ENCODE measurements at regions not wholly inside any gene's neighbourhood (a gene's known extent, or its start where the extent isn't known, plus 50 kb on each side); places are given as distances from the start of the nearest gene placed in this dataset.

DNA sequence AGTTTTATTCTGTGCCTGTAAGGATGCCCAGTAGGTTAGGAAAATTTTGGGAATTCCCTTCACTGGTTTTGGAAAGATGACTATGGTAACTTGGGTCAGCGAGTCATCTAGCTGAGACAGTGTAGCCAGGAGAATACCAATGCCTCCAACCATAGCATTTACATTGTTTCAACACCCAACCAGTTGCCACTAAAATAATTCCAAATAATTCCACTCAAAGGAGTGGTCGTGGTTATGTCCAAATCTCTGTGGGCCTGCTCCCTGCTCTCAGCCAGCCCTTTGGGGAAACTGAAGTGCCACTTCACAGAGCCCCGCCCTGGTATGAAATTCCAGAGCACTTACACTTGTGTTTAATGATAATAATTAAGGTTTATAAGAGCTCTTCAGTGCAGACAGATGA, 310.5 kb downstream of the PLK2 start:
- Histone ChIP-seq H3K27me3 (no peaks in the 10 kb centered on the region), H3K27ac (no peak overlapping the region), H3K9me2 (replicated peaks; ENCODE audit: insufficient read depth) (no peaks in the 10 kb centered on the region), H3K4me2 (no peak overlapping the region), H3K4me3 (no peak overlapping the region), H3K36me3 (replicated peaks; ENCODE audit: insufficient read depth, low read depth) (no peaks in the 10 kb centered on the region), H3K9me3 (ENCODE audit: low read depth) (no peaks in the 10 kb centered on the region), H2AFZ (no peak overlapping the region), H4K20me1 (ENCODE audit: insufficient read depth, poor library complexity, severe bottlenecking) (no peaks in the 10 kb centered on the region), H3K79me2 (no peaks in the 10 kb centered on the region), H3K4me1 (ENCODE audit: insufficient read depth) (no peaks in the 10 kb centered on the region)
- 84% methylated on average over 3 of the region's 3 CpGs for WGBS (ENCODE audit: low lambda C conversion rate, missing lambda C conversion rate)
- DNase-seq (ENCODE audit: low spot score), result no peak
- TF ChIP-seq EZH2 (IDR thresholded peaks at IDR 0.05; ENCODE audit: borderline replicate concordance) (no peak), EZH2phosphoT487 (IDR thresholded peaks at IDR 0.05; ENCODE audit: low read depth, severe bottlenecking, unreplicated experiment) (no peak)
- TF ChIP-seq, protein P1, sequence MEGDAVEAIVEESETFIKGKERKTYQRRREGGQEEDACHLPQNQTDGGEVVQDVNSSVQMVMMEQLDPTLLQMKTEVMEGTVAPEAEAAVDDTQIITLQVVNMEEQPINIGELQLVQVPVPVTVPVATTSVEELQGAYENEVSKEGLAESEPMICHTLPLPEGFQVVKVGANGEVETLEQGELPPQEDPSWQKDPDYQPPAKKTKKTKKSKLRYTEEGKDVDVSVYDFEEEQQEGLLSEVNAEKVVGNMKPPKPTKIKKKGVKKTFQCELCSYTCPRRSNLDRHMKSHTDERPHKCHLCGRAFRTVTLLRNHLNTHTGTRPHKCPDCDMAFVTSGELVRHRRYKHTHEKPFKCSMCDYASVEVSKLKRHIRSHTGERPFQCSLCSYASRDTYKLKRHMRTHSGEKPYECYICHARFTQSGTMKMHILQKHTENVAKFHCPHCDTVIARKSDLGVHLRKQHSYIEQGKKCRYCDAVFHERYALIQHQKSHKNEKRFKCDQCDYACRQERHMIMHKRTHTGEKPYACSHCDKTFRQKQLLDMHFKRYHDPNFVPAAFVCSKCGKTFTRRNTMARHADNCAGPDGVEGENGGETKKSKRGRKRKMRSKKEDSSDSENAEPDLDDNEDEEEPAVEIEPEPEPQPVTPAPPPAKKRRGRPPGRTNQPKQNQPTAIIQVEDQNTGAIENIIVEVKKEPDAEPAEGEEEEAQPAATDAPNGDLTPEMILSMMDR (IDR thresholded peaks at IDR 0.05; ENCODE audit: poor library complexity), result no peak

DNA sequence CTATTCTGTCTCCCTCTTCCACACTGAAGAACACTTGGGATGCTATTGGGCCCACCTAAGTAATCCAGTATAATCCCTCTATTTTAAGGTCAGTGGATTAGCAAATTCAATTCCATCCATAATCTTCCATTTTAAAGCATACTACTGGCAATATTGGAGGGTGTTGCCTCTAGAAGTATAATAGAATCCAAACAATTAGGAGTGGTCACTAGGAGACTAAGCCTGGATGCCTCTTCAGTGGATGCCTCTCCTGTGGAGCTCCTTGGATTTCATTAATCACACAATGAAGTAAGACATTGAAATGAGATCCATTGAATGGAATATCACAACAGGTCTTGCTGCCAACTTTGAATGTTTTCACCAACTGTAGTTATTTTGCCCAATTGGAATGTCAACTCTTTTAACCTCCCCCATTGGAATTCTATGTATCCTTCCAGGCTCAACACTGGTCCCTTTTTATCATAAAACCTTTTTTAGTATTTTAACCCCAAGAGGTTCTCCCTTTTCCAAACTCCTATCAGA, 311.6 kb downstream of the PLK2 start:
- no peak for TF ChIP-seq EZH2 (IDR thresholded peaks at IDR 0.05; ENCODE audit: borderline replicate concordance)
- Histone ChIP-seq H3K36me3 (replicated peaks; ENCODE audit: insufficient read depth, low read depth) (no peaks in the 10 kb centered on the region), H3K79me2 (no peaks in the 10 kb centered on the region), H3K4me2 (no peak overlapping the region), H3K9me3 (ENCODE audit: low read depth) (no peaks in the 10 kb centered on the region), H3K9me2 (replicated peaks; ENCODE audit: insufficient read depth) (no peaks in the 10 kb centered on the region), H3K4me1 (ENCODE audit: insufficient read depth) (no peaks in the 10 kb centered on the region), H4K20me1 (ENCODE audit: insufficient read depth, poor library complexity, severe bottlenecking) (no peaks in the 10 kb centered on the region), H3K27me3 (no peaks in the 10 kb centered on the region), H3K4me3 (no peak overlapping the region), H2AFZ (no peak overlapping the region), H3K27ac (no peak overlapping the region)
- no peak for DNase-seq (ENCODE audit: low spot score)

DNA sequence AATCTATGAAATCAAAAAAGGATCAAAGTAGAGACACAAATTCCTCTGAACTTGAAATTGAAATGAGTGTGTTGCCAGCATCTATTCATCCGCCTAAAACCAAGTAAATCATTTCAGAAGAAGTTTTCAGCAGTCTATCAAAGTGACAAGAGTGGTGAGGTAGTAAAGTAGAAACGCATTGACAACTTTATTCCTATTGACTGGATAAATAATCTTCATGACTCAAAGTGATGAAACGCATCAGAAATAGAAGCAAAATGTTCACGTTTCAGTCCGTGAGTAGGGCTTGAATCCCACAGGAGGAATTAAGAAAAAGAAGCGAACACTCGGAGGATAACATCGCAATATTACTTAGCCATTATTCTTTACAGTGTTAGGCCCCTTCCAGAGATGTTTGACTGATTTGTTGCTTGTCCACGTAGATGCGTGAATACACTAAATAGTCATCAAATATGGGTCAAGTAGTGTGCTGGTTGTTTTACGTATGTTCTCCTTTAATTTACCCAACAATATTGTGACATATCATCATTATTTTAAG, 314.4 kb downstream of the PLK2 start:
- H3K4me3 ChIP-seq, result no peak overlapping the region
- no peak overlapping the region for H2AFZ ChIP-seq
- H3K9me3 ChIP-seq (ENCODE audit: low read depth), result no peaks in the 10 kb centered on the region
- TF ChIP-seq EZH2phosphoT487 (IDR thresholded peaks at IDR 0.05; ENCODE audit: low read depth, severe bottlenecking, unreplicated experiment) (no peak), EZH2 (IDR thresholded peaks at IDR 0.05; ENCODE audit: borderline replicate concordance) (no peak)
- TF ChIP-seq, protein P1 (IDR thresholded peaks at IDR 0.05; ENCODE audit: poor library complexity), result no peak
- H3K9me2 ChIP-seq (replicated peaks; ENCODE audit: insufficient read depth), result no peaks in the 10 kb centered on the region
- H4K20me1 ChIP-seq (ENCODE audit: insufficient read depth, poor library complexity, severe bottlenecking), result no peaks in the 10 kb centered on the region
- H3K36me3 ChIP-seq (replicated peaks; ENCODE audit: insufficient read depth, low read depth), result no peaks in the 10 kb centered on the region
- no peaks in the 10 kb centered on the region for H3K27me3 ChIP-seq
- 95% methylated on average over 11 of the region's 11 CpGs for WGBS (ENCODE audit: low lambda C conversion rate, missing lambda C conversion rate)
- no peaks in the 10 kb centered on the region for H3K79me2 ChIP-seq
- no peak for DNase-seq (ENCODE audit: low spot score)
- H3K4me1 ChIP-seq (ENCODE audit: insufficient read depth), result no peaks in the 10 kb centered on the region
- no peak overlapping the region for H3K4me2 ChIP-seq
- H3K27ac ChIP-seq, result no peak overlapping the region

DNA sequence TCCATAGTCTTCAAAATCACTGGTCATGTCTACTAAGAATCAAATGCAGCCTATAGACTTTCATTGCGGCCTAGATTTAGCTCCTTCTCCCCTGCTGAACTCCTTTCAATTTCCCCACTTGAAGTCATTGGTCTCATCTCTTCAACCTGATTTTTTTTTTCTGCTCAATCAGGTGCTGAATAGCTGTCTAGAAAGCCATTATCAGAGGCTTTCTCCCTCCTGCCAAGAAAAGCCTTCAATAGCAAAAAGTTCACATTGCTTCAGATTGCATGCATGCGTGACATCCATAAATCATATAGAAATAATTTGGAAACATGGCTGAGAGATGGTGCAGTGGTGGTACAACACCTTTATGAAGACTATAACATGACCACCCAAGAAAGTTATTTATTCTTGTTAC, 316.2 kb downstream of the PLK2 start:
- H3K27me3 ChIP-seq, result no peaks in the 10 kb centered on the region
- no peaks in the 10 kb centered on the region for H3K36me3 ChIP-seq (replicated peaks; ENCODE audit: insufficient read depth, low read depth)
- H3K27ac ChIP-seq, result no peak overlapping the region
- H3K9me3 ChIP-seq (ENCODE audit: low read depth), result no peaks in the 10 kb centered on the region
- no peaks in the 10 kb centered on the region for H3K4me1 ChIP-seq (ENCODE audit: insufficient read depth)
- no peaks in the 10 kb centered on the region for H3K9me2 ChIP-seq (replicated peaks; ENCODE audit: insufficient read depth)
- no peak overlapping the region for H3K4me3 ChIP-seq
- DNase-seq (ENCODE audit: low spot score), result no peak
- 93% methylated on average over 2 of the region's 2 CpGs for WGBS (ENCODE audit: low lambda C conversion rate, missing lambda C conversion rate)
- H3K4me2 ChIP-seq, result no peak overlapping the region
- no peaks in the 10 kb centered on the region for H4K20me1 ChIP-seq (ENCODE audit: insufficient read depth, poor library complexity, severe bottlenecking)
- TF ChIP-seq EZH2 (IDR thresholded peaks at IDR 0.05; ENCODE audit: borderline replicate concordance) (no peak), EZH2phosphoT487 (IDR thresholded peaks at IDR 0.05; ENCODE audit: low read depth, severe bottlenecking, unreplicated experiment) (no peak)
- TF ChIP-seq, protein P1 (IDR thresholded peaks at IDR 0.05; ENCODE audit: poor library complexity), result no peak
- H3K79me2 ChIP-seq, result no peaks in the 10 kb centered on the region
- no peak overlapping the region for H2AFZ ChIP-seq

Data from hepatocyte (in vitro differentiated cells).